ENCODE measurements at regions not wholly inside any gene's neighbourhood (a gene's known extent, or its start where the extent isn't known, plus 50 kb on each side); places are given as distances from the start of the nearest gene placed in this dataset.

DNA sequence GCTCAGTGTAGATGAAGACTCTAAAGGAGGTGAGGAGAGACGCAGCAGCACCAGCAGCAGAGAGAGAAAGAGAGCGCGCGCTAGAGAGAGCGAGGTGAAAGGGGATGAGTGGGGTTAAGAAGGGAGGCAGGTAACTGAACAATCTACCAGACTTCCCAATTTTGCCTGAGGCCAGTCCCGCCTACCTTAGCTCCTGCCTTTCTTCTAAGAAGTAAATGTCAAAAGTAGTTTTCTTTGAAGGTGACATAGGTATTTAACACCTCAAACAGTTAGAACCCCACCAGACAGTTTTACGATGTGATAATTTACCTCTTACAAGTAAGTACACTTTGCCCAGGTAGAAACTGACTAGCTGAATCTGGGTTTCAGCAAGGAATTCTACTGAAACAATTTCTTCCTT lies 132.0 kb upstream of the EEF1E1 start:
- DNase-seq (ENCODE audit: low read depth): no peak
- no peak overlapping the region for H3K4me3 ChIP-seq (ENCODE audit: low read depth, low read length)
- TF ChIP-seq POLR2A (IDR thresholded peaks at IDR 0.05; ENCODE audit: extremely low read depth, insufficient read length) (no peak), MYC (IDR thresholded peaks at IDR 0.05; ENCODE audit: low read depth, low read length) (no peak)
- TF ChIP-seq, protein P1, sequence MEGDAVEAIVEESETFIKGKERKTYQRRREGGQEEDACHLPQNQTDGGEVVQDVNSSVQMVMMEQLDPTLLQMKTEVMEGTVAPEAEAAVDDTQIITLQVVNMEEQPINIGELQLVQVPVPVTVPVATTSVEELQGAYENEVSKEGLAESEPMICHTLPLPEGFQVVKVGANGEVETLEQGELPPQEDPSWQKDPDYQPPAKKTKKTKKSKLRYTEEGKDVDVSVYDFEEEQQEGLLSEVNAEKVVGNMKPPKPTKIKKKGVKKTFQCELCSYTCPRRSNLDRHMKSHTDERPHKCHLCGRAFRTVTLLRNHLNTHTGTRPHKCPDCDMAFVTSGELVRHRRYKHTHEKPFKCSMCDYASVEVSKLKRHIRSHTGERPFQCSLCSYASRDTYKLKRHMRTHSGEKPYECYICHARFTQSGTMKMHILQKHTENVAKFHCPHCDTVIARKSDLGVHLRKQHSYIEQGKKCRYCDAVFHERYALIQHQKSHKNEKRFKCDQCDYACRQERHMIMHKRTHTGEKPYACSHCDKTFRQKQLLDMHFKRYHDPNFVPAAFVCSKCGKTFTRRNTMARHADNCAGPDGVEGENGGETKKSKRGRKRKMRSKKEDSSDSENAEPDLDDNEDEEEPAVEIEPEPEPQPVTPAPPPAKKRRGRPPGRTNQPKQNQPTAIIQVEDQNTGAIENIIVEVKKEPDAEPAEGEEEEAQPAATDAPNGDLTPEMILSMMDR (IDR thresholded peaks at IDR 0.05; ENCODE audit: low read depth, low read length): no peak
- TF ChIP-seq, protein P2, sequence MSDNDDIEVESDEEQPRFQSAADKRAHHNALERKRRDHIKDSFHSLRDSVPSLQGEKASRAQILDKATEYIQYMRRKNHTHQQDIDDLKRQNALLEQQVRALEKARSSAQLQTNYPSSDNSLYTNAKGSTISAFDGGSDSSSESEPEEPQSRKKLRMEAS (IDR thresholded peaks at IDR 0.05; ENCODE audit: low read depth, low read length): no peak

DNA sequence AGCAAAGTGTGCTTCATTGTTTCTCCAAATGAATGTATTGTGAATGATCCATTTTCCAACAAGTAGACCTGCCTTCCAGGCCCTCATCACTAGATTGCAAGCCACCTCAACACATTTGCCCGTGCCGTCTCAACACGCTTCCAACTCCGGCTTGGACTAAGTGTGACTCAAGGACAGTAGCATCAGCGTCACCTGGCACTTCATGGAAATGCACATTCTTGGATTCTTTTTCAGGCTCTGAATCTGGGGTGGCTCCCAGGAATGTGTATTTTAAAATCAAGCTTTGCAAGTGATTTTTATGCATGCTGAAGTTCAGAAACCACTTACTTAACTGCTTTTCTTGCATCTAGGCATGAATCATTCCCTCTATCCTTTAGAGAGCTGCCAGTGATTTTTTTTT lies 129.6 kb upstream of the EEF1E1 start:
- DNase-seq (ENCODE audit: low read depth): no peak
- TF ChIP-seq MYC (IDR thresholded peaks at IDR 0.05; ENCODE audit: low read depth, low read length) (no peak), POLR2A (IDR thresholded peaks at IDR 0.05; ENCODE audit: extremely low read depth, insufficient read length) (no peak)
- TF ChIP-seq, protein P1 (IDR thresholded peaks at IDR 0.05; ENCODE audit: low read depth, low read length): no peak
- TF ChIP-seq, protein P2 (IDR thresholded peaks at IDR 0.05; ENCODE audit: low read depth, low read length): no peak

DNA sequence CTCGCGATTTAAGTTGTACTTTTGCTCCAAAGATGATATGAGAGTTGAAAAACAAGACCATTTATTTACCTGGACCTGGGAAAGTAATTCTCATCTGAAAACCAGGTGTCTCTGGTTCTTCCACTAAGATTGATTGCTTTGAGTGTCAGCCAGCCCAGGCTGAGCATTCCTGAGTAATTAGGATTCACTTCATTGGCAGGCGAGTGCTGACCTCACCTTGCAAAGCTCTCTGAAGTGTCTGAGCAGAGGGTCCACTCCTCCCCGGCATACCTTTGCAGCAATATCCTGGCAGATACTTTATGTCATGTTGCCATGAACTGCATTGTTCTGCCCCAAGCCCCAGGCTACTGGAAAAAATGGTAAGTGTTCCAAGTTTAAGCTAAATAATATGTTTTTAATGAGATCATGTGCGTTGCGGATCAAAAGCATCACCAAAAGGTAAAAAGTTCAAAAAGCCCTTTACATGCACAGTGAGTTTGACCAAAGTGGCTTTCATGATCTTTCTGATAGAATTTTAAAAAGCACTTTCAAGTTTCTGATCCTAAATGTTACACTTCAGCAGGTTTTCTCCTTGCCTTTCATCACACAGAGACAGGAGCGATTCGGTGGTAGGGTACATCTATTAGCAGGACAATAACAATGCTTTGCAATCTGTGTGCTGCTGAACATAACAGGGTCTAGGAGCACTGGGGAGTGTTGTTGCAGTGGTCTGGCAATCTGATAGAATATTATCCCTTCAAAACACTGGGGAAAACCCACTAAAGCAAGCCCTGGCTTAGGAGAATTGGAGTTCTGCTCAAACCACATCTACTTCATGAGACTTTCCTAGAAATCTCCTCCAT lies 127.8 kb upstream of the EEF1E1 start:
- no peak overlapping the region for H3K4me3 ChIP-seq (ENCODE audit: low read depth, low read length)
- TF ChIP-seq, protein P2 (IDR thresholded peaks at IDR 0.05; ENCODE audit: low read depth, low read length): no peak
- TF ChIP-seq, protein P1 (IDR thresholded peaks at IDR 0.05; ENCODE audit: low read depth, low read length): no peak
- no peak for DNase-seq (ENCODE audit: low read depth)

More for the DNA sequence above, 129.6 kb upstream of the EEF1E1 start:
- H3K4me3 ChIP-seq (ENCODE audit: low read depth, low read length): no peak overlapping the region

DNA sequence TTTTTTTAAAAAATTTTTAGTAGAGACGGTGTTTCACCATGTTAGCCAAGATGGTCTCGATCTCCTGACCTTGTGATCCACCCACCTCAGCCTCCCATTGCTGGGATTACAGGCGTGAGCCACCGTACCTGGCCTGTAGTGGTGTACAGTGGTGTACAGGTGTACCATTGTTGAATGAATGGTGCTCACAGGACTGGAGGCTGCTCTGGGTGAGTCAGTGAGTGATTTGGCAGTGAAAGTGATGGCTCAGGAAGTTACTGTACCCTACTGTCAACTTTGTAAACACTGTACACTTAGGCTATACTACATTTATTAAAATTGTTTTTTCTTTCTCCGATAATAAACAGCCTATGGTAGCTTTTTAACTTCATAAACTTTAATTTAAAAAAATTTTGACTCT lies 122.8 kb upstream of the EEF1E1 start:
- no peak for DNase-seq (ENCODE audit: low read depth)
- TF ChIP-seq, protein P2 (IDR thresholded peaks at IDR 0.05; ENCODE audit: low read depth, low read length): no peak
- no peak for TF ChIP-seq POLR2A (IDR thresholded peaks at IDR 0.05; ENCODE audit: extremely low read depth, insufficient read length)
- TF ChIP-seq MYC (IDR thresholded peaks at IDR 0.05; ENCODE audit: low read depth, low read length): no peak
- TF ChIP-seq, protein P1 (IDR thresholded peaks at IDR 0.05; ENCODE audit: low read depth, low read length): no peak

DNA sequence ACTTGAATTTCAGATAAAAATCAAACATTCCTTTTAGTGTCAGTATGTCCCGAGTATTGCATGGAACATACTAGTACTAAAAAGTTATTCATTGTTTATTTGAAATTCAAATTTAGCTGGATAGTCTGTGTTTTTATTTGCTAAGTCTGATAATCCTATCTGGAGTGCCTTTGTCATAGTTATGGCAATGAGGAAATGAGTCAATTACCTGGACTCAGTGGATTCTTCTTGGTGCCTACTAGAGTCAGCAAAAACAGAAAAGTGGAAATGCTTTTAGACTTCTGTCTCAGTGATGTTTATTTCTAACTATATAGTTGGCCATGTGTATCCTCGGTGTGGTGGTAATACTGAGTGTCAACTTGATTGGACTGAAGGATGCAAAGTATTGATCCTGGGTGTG lies 121.3 kb upstream of the EEF1E1 start:
- H3K4me3 ChIP-seq (ENCODE audit: low read depth, low read length): no peak overlapping the region
- TF ChIP-seq, protein P2 (IDR thresholded peaks at IDR 0.05; ENCODE audit: low read depth, low read length): no peak
- TF ChIP-seq, protein P1 (IDR thresholded peaks at IDR 0.05; ENCODE audit: low read depth, low read length): no peak
- TF ChIP-seq POLR2A (IDR thresholded peaks at IDR 0.05; ENCODE audit: extremely low read depth, insufficient read length): no peak
- no peak for DNase-seq (ENCODE audit: low read depth)

More for the DNA sequence above, 122.8 kb upstream of the EEF1E1 start:
- H3K4me3 ChIP-seq (ENCODE audit: low read depth, low read length): no peak overlapping the region
